Nephron progenitor cell (in vitro differentiated cells): ENCODE measurements at regions not wholly inside any gene's neighbourhood (a gene's known extent, or its start where the extent isn't known, plus 50 kb on each side); places are given as distances from the start of the nearest gene placed in this dataset.

Experiments used
- DNase-seq: peaks from one replicate; pipeline ENCODE4 v3.0.0; 2021
- H3K27ac Mint-ChIP-seq: 2 replicates; pipeline ENCODE4 v1.8.0; 2021; ENCODE audit warnings: mild to moderate bottlenecking, moderate library complexity, mixed read lengths
- H3K27me3 Mint-ChIP-seq: 2 replicates; pipeline ENCODE4 v1.8.0; 2021; ENCODE audit warnings: mild to moderate bottlenecking, low read depth, mixed read lengths; ENCODE audit not compliant: poor library complexity
- H3K36me3 Mint-ChIP-seq: 2 replicates; pipeline ENCODE4 v1.8.0; 2021; ENCODE audit warnings: low read depth, mixed read lengths
- H3K4me1 Mint-ChIP-seq: 2 replicates; pipeline ENCODE4 v1.8.0; 2021; ENCODE audit warnings: mixed read lengths
- H3K4me3 Mint-ChIP-seq: 2 replicates; pipeline ENCODE4 v1.8.0; 2021; ENCODE audit warnings: mild to moderate bottlenecking, moderate library complexity, mixed read lengths
- H3K9me3 Mint-ChIP-seq: 2 replicates; pipeline ENCODE4 v1.8.0; 2021; ENCODE audit warnings: mild to moderate bottlenecking, moderate library complexity, mixed read lengths
- CTCF ChIP-seq: fragments of 200-600 bp; sonication (generic); IDR thresholded peaks from 2 replicates; pipeline ENCODE4 v1.5.0; 2021; ENCODE audit warnings: antibody characterized with exemption

- Mint-ChIP-seq H3K4me3 (no peak overlapping the region), H3K27ac (no peak overlapping the region), H3K27me3 (peaks cover 13% of the 10 kb centered on the region), H3K4me1 (no peaks in the 10 kb centered on the region), H3K36me3 (no peaks in the 10 kb centered on the region), H3K9me3 (no peaks in the 10 kb centered on the region)
- TF ChIP-seq CTCF: no peak
- no peak for DNase-seq
Measured at GRCh38 chr7:132041108-132041507, 484.7 kb upstream of the PODXL start.

GRCh38 chr7:132035517-132036362, 479.3 kb upstream of the PODXL start:
- no peak for DNase-seq
- peaks cover 3% of the 10 kb centered on the region for H3K9me3 Mint-ChIP-seq
- no peak overlapping the region for H3K27ac Mint-ChIP-seq
- TF ChIP-seq CTCF: no peak
- H3K4me3 Mint-ChIP-seq: no peak overlapping the region
- no peaks in the 10 kb centered on the region for H3K36me3 Mint-ChIP-seq
- no peaks in the 10 kb centered on the region for H3K4me1 Mint-ChIP-seq
- H3K27me3 Mint-ChIP-seq: peaks cover 10% of the 10 kb centered on the region

DNA sequence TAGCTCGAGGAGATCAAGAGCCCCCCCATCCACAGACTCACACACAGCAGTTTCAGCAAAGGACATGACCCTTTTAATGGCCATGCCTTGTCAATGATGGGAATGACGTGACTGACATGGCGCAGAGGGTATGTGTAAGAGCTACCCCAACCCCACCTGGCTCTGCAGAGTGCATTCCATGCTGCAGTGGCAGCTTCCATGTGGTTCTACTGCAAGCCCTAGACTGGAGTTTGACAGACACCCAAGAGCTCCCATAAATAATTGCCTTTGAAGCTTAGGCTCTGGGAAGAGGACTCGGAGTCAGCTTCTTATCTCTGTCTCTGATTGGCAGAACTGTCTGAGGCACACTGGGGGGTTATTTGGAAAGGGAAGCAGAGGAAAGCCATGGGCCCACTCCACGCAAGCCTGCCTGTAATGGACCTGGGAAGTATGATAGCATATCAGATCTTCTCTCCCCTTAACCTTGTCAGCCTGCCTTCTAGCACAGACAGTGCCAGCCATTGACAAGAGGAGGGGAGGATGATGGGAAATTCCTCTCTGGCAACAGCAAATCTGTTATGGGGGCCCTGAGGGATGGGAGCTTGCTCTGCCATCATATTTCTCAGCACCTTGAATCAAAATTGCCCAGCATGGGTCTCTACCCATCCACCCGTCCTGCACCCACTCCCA, 478.5 kb upstream of the PODXL start:
- Mint-ChIP-seq H3K4me3 (no peak overlapping the region), H3K27ac (no peak overlapping the region), H3K9me3 (peaks cover 3% of the 10 kb centered on the region), H3K36me3 (no peaks in the 10 kb centered on the region), H3K27me3 (peaks cover 10% of the 10 kb centered on the region), H3K4me1 (no peaks in the 10 kb centered on the region)
- DNase-seq: no peak
- no peak for TF ChIP-seq CTCF

GRCh38 chr7:132030883-132031282, 474.5 kb upstream of the PODXL start:
- Mint-ChIP-seq H3K4me3 (no peak overlapping the region), H3K36me3 (no peaks in the 10 kb centered on the region), H3K27ac (no peak overlapping the region), H3K4me1 (no peaks in the 10 kb centered on the region), H3K27me3 (peaks cover 10% of the 10 kb centered on the region), H3K9me3 (peaks cover 3% of the 10 kb centered on the region)
- no peak for TF ChIP-seq CTCF
- no peak for DNase-seq

DNA sequence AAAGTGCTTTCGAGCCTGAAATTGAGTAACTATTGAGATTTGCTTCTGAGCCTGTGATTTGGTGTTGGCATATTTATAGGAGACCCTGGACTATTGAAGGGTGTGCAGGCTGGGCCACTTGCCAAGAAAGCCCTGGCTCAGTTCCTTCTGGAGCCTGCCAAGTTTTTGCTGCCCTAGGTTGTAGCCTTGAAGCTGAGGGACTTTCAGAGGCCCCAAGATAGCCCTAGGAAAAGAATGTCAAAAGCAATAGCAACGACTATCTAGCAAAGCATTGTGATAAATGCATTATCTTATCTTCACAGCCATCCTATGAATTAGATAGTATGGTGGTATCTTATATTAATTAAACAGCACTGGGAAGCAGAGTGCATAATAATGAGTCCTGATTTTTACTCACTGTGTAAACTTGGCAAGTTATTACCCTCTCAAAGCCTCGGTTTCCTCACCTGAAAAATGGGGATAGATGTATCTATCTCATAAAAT, 473.7 kb upstream of the PODXL start:
- Mint-ChIP-seq H3K9me3 (peaks cover 3% of the 10 kb centered on the region), H3K4me1 (no peaks in the 10 kb centered on the region), H3K27ac (no peak overlapping the region), H3K27me3 (peaks cover 10% of the 10 kb centered on the region), H3K4me3 (no peak overlapping the region), H3K36me3 (no peaks in the 10 kb centered on the region)
- no peak for DNase-seq
- TF ChIP-seq CTCF: no peak
